ENCODE measurements at regions not wholly inside any gene's neighbourhood (a gene's known extent, or its start where the extent isn't known, plus 50 kb on each side); places are given as distances from the start of the nearest gene placed in this dataset.

DNA sequence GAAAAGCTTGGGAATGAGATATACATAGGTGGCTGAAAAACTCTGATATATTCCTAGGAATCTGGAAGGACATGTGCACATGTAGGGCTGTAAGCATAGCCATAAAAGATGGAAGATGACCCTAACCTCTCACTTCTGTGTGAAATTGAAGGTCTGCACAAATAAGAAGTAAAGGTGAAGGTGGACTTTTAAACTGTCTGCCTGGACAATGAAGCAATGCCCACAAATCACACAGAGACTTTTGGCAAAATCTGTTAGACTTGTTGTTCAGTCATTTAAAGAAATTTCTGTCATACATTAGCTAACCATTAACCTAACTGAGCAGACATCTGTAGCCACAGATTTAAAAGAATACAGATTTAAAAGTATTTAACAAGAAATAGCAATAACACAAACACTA lies 65.3 kb upstream of the CCDC178 start:
- ATAC-seq: no peak
- no peak overlapping the region for H3K4me3 Mint-ChIP-seq
- no peaks in the 10 kb centered on the region for H3K27me3 Mint-ChIP-seq (ENCODE audit: low read depth)
- H3K9me3 Mint-ChIP-seq: no peaks in the 10 kb centered on the region
- H3K4me1 Mint-ChIP-seq: no peaks in the 10 kb centered on the region
- TF ChIP-seq FOXP1 (CRISPR knock-in tag; IDR thresholded peaks at IDR 0.05; ENCODE audit: borderline replicate concordance): no peak
- TF ChIP-seq, protein P1, sequence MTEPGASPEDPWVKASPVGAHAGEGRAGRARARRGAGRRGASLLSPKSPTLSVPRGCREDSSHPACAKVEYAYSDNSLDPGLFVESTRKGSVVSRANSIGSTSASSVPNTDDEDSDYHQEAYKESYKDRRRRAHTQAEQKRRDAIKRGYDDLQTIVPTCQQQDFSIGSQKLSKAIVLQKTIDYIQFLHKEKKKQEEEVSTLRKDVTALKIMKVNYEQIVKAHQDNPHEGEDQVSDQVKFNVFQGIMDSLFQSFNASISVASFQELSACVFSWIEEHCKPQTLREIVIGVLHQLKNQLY (CRISPR knock-in tag; IDR thresholded peaks at IDR 0.05): no peak
- TF ChIP-seq, protein P2, sequence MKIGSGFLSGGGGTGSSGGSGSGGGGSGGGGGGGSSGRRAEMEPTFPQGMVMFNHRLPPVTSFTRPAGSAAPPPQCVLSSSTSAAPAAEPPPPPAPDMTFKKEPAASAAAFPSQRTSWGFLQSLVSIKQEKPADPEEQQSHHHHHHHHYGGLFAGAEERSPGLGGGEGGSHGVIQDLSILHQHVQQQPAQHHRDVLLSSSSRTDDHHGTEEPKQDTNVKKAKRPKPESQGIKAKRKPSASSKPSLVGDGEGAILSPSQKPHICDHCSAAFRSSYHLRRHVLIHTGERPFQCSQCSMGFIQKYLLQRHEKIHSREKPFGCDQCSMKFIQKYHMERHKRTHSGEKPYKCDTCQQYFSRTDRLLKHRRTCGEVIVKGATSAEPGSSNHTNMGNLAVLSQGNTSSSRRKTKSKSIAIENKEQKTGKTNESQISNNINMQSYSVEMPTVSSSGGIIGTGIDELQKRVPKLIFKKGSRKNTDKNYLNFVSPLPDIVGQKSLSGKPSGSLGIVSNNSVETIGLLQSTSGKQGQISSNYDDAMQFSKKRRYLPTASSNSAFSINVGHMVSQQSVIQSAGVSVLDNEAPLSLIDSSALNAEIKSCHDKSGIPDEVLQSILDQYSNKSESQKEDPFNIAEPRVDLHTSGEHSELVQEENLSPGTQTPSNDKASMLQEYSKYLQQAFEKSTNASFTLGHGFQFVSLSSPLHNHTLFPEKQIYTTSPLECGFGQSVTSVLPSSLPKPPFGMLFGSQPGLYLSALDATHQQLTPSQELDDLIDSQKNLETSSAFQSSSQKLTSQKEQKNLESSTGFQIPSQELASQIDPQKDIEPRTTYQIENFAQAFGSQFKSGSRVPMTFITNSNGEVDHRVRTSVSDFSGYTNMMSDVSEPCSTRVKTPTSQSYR (CRISPR knock-in tag; IDR thresholded peaks at IDR 0.05): no peak
- ChIA-PET POLR2A (no interaction called here), CTCF (interaction anchor here (1.0 kb wide), 1 partner anchor 10 kb away, joined by 3 read pairs; no protein-coding TSS in a partner anchor)
- H3K36me3 Mint-ChIP-seq: no peaks in the 10 kb centered on the region
- no peak for DNase-seq (ENCODE audit: low spot score)
- no peak overlapping the region for H3K27ac Mint-ChIP-seq

DNA sequence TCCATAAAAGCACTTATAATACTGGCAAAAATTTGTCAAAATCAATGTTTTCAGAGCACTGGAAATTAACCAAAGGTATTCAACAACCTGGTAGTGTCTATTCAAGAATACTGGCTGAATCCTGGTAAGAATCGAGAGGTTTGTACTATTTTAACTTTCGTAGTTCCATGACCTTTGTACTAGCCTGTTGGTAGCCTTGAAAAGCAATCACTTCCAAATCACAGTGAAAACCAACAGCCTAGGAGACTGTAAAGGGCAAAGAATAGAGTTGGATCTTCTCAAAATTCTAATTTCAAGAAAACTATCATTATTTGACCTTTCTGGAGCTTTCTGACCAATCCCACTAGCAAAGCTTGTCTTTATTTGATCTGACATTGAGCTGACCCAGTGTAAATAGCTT lies 64.8 kb upstream of the CCDC178 start:
- POLR2A ChIA-PET: no interaction called here
- Mint-ChIP-seq H3K4me3 (no peak overlapping the region), H3K27ac (no peak overlapping the region)

DNA sequence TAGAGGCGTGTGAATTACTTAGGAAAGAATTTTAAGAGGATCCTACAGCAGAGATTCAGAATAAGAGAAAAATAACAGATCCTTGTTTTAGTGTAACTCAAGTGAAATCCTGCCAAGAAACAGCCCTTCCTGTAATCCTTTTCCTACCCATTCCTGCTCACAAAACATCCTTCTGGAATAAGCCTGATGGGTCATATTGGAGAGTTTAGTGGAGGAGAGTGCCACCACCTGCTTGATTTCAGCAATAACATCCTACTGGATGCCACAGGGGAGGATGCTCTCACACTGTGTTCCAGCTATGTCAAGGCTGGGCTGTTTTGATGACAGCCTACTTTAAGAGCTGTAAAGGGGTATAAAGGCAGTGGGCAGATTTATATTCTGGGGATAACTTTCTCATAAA lies 54.8 kb upstream of the CCDC178 start:
- DNase-seq (ENCODE audit: low spot score) (peak; percentile 37), ATAC-seq (peak; percentile 100)
- no peaks in the 10 kb centered on the region for H3K36me3 Mint-ChIP-seq
- H3K9me3 Mint-ChIP-seq: no peaks in the 10 kb centered on the region; the same call in 1 of the 2 replicates
- ChIA-PET POLR2A (no interaction called here), CTCF (interaction anchor here (0.5 to 4.7 kb wide), 8 partner anchors 11 to 285 kb away, joined by 3 to 38 read pairs (median 3); no protein-coding TSS in a partner anchor)
- TF ChIP-seq, protein P3, sequence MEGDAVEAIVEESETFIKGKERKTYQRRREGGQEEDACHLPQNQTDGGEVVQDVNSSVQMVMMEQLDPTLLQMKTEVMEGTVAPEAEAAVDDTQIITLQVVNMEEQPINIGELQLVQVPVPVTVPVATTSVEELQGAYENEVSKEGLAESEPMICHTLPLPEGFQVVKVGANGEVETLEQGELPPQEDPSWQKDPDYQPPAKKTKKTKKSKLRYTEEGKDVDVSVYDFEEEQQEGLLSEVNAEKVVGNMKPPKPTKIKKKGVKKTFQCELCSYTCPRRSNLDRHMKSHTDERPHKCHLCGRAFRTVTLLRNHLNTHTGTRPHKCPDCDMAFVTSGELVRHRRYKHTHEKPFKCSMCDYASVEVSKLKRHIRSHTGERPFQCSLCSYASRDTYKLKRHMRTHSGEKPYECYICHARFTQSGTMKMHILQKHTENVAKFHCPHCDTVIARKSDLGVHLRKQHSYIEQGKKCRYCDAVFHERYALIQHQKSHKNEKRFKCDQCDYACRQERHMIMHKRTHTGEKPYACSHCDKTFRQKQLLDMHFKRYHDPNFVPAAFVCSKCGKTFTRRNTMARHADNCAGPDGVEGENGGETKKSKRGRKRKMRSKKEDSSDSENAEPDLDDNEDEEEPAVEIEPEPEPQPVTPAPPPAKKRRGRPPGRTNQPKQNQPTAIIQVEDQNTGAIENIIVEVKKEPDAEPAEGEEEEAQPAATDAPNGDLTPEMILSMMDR (IDR thresholded peaks at IDR 0.05): peak; percentile 50; the same call in 1 of the 2 replicates
- TF ChIP-seq NFATC4 (CRISPR knock-in tag; IDR thresholded peaks at IDR 0.05): no peak
- H3K27me3 Mint-ChIP-seq (ENCODE audit: low read depth): no peaks in the 10 kb centered on the region
- no peaks in the 10 kb centered on the region for H3K4me1 Mint-ChIP-seq
- no peak overlapping the region for H3K4me3 Mint-ChIP-seq
- no peak overlapping the region for H3K27ac Mint-ChIP-seq

More for the DNA sequence above, 64.8 kb upstream of the CCDC178 start:
- ATAC-seq (no peak), DNase-seq (ENCODE audit: low spot score) (no peak)
- no peaks in the 10 kb centered on the region for H3K9me3 Mint-ChIP-seq
- no peaks in the 10 kb centered on the region for H3K27me3 Mint-ChIP-seq (ENCODE audit: low read depth)
- CTCF ChIA-PET: no interaction called here
- TF ChIP-seq GTF2I (CRISPR knock-in tag; conservative IDR thresholded peaks at IDR 0.05) (no peak), SOX15 (CRISPR knock-in tag; IDR thresholded peaks at IDR 0.05) (no peak), TCF7 (CRISPR knock-in tag; IDR thresholded peaks at IDR 0.05; ENCODE audit: low read depth) (no peak), ZBTB21 (CRISPR knock-in tag; IDR thresholded peaks at IDR 0.05; ENCODE audit: borderline replicate concordance) (no peak), SMAD4 (CRISPR knock-in tag; IDR thresholded peaks at IDR 0.05) (no peak), SP1 (CRISPR knock-in tag; conservative IDR thresholded peaks at IDR 0.05) (no peak), ZNF263 (CRISPR knock-in tag; IDR thresholded peaks at IDR 0.05; ENCODE audit: low read depth) (no peak), OVOL2 (CRISPR knock-in tag; IDR thresholded peaks at IDR 0.05; ENCODE audit: borderline replicate concordance) (no peak), NR2C2 (CRISPR knock-in tag; IDR thresholded peaks at IDR 0.05) (no peak), NFE2L1 (CRISPR knock-in tag; IDR thresholded peaks at IDR 0.05) (no peak), NR1H2 (CRISPR knock-in tag; IDR thresholded peaks at IDR 0.05) (no peak)
- TF ChIP-seq, protein P4, sequence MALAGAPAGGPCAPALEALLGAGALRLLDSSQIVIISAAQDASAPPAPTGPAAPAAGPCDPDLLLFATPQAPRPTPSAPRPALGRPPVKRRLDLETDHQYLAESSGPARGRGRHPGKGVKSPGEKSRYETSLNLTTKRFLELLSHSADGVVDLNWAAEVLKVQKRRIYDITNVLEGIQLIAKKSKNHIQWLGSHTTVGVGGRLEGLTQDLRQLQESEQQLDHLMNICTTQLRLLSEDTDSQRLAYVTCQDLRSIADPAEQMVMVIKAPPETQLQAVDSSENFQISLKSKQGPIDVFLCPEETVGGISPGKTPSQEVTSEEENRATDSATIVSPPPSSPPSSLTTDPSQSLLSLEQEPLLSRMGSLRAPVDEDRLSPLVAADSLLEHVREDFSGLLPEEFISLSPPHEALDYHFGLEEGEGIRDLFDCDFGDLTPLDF (CRISPR knock-in tag; IDR thresholded peaks at IDR 0.05): no peak
- no peaks in the 10 kb centered on the region for H3K36me3 Mint-ChIP-seq
- H3K4me1 Mint-ChIP-seq: no peaks in the 10 kb centered on the region
